DND-41 (cell line): ENCODE measurements at regions not wholly inside any gene's neighbourhood (a gene's known extent, or its start where the extent isn't known, plus 50 kb on each side); places are given as distances from the start of the nearest gene placed in this dataset.

Experiments used
- ATAC-seq: fragments of 200-7000 bp; cut with Tn5 transposase; 3 replicates; pipeline ENCODE4 v1.9.1; 2021; ENCODE audit warnings: low read depth; ENCODE audit not compliant: insufficient read depth
- DNase-seq: peaks from one replicate; pipeline ENCODE4 v3.0.0-alpha.2; 2020
- H2AFZ ChIP-seq: 2 replicates; pipeline ENCODE4 v1.6.0; 2012; ENCODE audit warnings: low read depth, low read length
- H3K27ac ChIP-seq: 2 replicates; pipeline ENCODE4 v1.5.1; 2012; ENCODE audit warnings: low read length, inconsistent platforms
- H3K27me3 ChIP-seq: fragments of 200-600 bp; sonication (generic); 2 replicates; pipeline ENCODE4 v1.6.0; 2012; ENCODE audit warnings: low read length, mild to moderate bottlenecking, inconsistent platforms; ENCODE audit not compliant: insufficient read depth, poor library complexity
- H3K36me3 ChIP-seq: 2 replicates; pipeline ENCODE4 v1.5.1; 2012; ENCODE audit warnings: low read length, inconsistent platforms; ENCODE audit not compliant: insufficient read depth
- H3K4me1 ChIP-seq: 2 replicates; pipeline ENCODE4 v1.5.1; 2012; ENCODE audit warnings: mild to moderate bottlenecking, low read length; ENCODE audit not compliant: insufficient read depth
- H3K4me2 ChIP-seq: 2 replicates; pipeline ENCODE4 v1.6.0; 2012; ENCODE audit warnings: mild to moderate bottlenecking, moderate library complexity, low read length, inconsistent platforms; ENCODE audit not compliant: insufficient read depth
- H3K4me3 ChIP-seq, 2 experiments: fragments of 200-600 bp in 1 of 2; shearing (Covaris generic) in 1 of 2; 2 replicates each; pipeline ENCODE4 v1.5.1; 2012 to 2016; ENCODE audit warnings: inconsistent platforms in 2 of 2, low read length in 2 of 2, mild to moderate bottlenecking in 2 of 2, low read depth in 1 of 2, moderate library complexity in 1 of 2
- H3K79me2 ChIP-seq: 2 replicates; pipeline ENCODE4 v1.6.0; 2012; ENCODE audit warnings: low read length, inconsistent platforms; ENCODE audit not compliant: insufficient read depth
- H3K9ac ChIP-seq: 2 replicates; pipeline ENCODE4 v1.6.0; 2012; ENCODE audit warnings: low read depth, mild to moderate bottlenecking, inconsistent platforms, low read length, moderate library complexity
- H3K9me3 ChIP-seq: 2 replicates; pipeline ENCODE4 v1.5.1; 2012; ENCODE audit warnings: low read length, moderate library complexity, mild to moderate bottlenecking, inconsistent platforms; ENCODE audit not compliant: insufficient read depth, severe bottlenecking
- H4K20me1 ChIP-seq: 2 replicates; pipeline ENCODE4 v1.6.0; 2012; ENCODE audit warnings: low read length; ENCODE audit not compliant: insufficient read depth
- CTCF ChIP-seq: IDR thresholded peaks from 2 replicates; pipeline ENCODE4 v1.5.1; 2012; ENCODE audit warnings: borderline replicate concordance, low read length, moderate library complexity, mild to moderate bottlenecking; ENCODE audit not compliant: poor library complexity, severe bottlenecking; ENCODE audit errors: extremely low read depth
- EZH2 ChIP-seq: IDR thresholded peaks from 3 replicates; pipeline ENCODE4 v1.6.1; 2012; ENCODE audit warnings: borderline replicate concordance, low read depth, mild to moderate bottlenecking, moderate library complexity, low read length, inconsistent platforms; ENCODE audit not compliant: severe bottlenecking

GRCh38 chr12:92528097-92528496, 174.7 kb upstream of the PLEKHG7 start:
- Histone ChIP-seq H3K4me1 (peaks cover under 1% of the 10 kb centered on the region; the same call in 1 of the 2 replicates), H4K20me1 (no peaks in the 10 kb centered on the region), H3K4me3 (no peak overlapping the region), H3K9me3 (no peaks in the 10 kb centered on the region), H2AFZ (no peak overlapping the region), H3K27ac (no peak overlapping the region), H3K9ac (no peak overlapping the region), H3K27me3 (no peaks in the 10 kb centered on the region), H3K79me2 (no peaks in the 10 kb centered on the region), H3K4me2 (no peak overlapping the region), H3K36me3 (no peaks in the 10 kb centered on the region)
- ATAC-seq (no peak), DNase-seq (no peak)
- TF ChIP-seq CTCF (no peak), EZH2 (no peak)

GRCh38 chr12:92524489-92524888, 178.3 kb upstream of the PLEKHG7 start:
- TF ChIP-seq EZH2 (no peak), CTCF (no peak)
- no peaks in the 10 kb centered on the region for H3K36me3 ChIP-seq
- no peaks in the 10 kb centered on the region for H3K79me2 ChIP-seq
- H3K4me1 ChIP-seq, result no peaks in the 10 kb centered on the region
- no peak overlapping the region for H3K4me3 ChIP-seq
- H2AFZ ChIP-seq, result no peak overlapping the region
- H3K4me2 ChIP-seq, result no peak overlapping the region
- H4K20me1 ChIP-seq, result no peaks in the 10 kb centered on the region
- ATAC-seq (no peak), DNase-seq (no peak)
- H3K9ac ChIP-seq, result no peak overlapping the region
- H3K9me3 ChIP-seq, result no peaks in the 10 kb centered on the region
- H3K27ac ChIP-seq, result no peak overlapping the region
- H3K27me3 ChIP-seq, result no peaks in the 10 kb centered on the region

- no peak for ATAC-seq
- TF ChIP-seq CTCF (no peak), EZH2 (no peak)
- no peaks in the 10 kb centered on the region for H3K9me3 ChIP-seq
Measured at GRCh38 chr12:92520511-92520910, 182.3 kb upstream of the PLEKHG7 start.

DNA sequence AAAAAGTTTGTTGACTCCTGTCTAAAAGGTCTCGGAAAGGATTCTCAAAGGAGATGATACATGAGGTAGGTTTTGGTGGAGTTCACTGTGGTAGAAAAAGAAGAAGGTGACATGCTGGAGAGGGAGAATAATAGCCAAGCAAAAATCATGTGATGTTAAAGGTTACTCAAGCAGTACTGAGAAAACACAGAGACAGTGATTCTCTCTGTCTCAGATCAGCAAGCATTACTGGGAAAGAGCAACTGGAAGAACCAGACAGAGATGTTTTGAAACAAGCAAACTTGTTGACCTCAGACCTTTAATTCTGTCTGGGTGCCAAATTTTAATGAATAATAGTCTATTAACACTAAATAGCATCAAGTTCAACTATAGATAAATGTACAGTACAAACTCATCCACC, 183.5 kb upstream of the PLEKHG7 start:
- no peaks in the 10 kb centered on the region for H3K27me3 ChIP-seq
- no peak for DNase-seq
- H3K36me3 ChIP-seq, result no peaks in the 10 kb centered on the region
- no peak for ATAC-seq
- H3K79me2 ChIP-seq, result no peaks in the 10 kb centered on the region
- H3K4me2 ChIP-seq, result no peak overlapping the region
- H3K9ac ChIP-seq, result no peak overlapping the region
- no peaks in the 10 kb centered on the region for H4K20me1 ChIP-seq
- H2AFZ ChIP-seq, result no peak overlapping the region
- no peak overlapping the region for H3K27ac ChIP-seq
- H3K4me3 ChIP-seq, result no peak overlapping the region
- TF ChIP-seq CTCF, result no peak
- TF ChIP-seq EZH2, result no peak
- H3K4me1 ChIP-seq, result no peaks in the 10 kb centered on the region
- no peaks in the 10 kb centered on the region for H3K9me3 ChIP-seq

More at GRCh38 chr12:92520511-92520910, 182.3 kb upstream of the PLEKHG7 start:
- H3K9ac ChIP-seq, result no peak overlapping the region
- DNase-seq, result no peak
- H4K20me1 ChIP-seq, result no peaks in the 10 kb centered on the region
- no peaks in the 10 kb centered on the region for H3K36me3 ChIP-seq
- H3K79me2 ChIP-seq, result no peaks in the 10 kb centered on the region
- H3K27me3 ChIP-seq, result no peaks in the 10 kb centered on the region
- H3K4me2 ChIP-seq, result no peak overlapping the region
- H3K27ac ChIP-seq, result no peak overlapping the region
- no peaks in the 10 kb centered on the region for H3K4me1 ChIP-seq
- no peak overlapping the region for H3K4me3 ChIP-seq
- H2AFZ ChIP-seq, result no peak overlapping the region
